H9 (cell line): ENCODE measurements at regions not wholly inside any gene's neighbourhood (a gene's known extent, or its start where the extent isn't known, plus 50 kb on each side); places are given as distances from the start of the nearest gene placed in this dataset.

Source experiments
- DNase-seq: peaks from one replicate; pipeline ENCODE4 v3.0.0-alpha.2; 2017
- H2AFZ ChIP-seq: one replicate; pipeline ENCODE4 v1.6.1; 2013; ENCODE audit warnings: mild to moderate bottlenecking, low read length, control low read depth, moderate library complexity
- H2AK5ac ChIP-seq: 2 replicates; pipeline ENCODE4 v1.6.1; 2013; ENCODE audit warnings: low read length, control low read depth, mixed read lengths; ENCODE audit not compliant: insufficient read length
- H2BK120ac ChIP-seq: one replicate; pipeline ENCODE4 v1.6.1; 2013; ENCODE audit warnings: low read depth, mild to moderate bottlenecking, low read length, control low read depth, inconsistent platforms; ENCODE audit not compliant: poor library complexity, severe bottlenecking
- H2BK12ac ChIP-seq: 2 replicates; pipeline ENCODE4 v1.6.1; 2013; ENCODE audit warnings: low read length, control low read depth, mixed read lengths, low read depth; ENCODE audit not compliant: insufficient read length
- H2BK15ac ChIP-seq: 2 replicates; pipeline ENCODE4 v1.6.1; 2013; ENCODE audit warnings: low read depth, low read length, control low read depth
- H2BK20ac ChIP-seq: one replicate; pipeline ENCODE4 v1.6.1; 2013; ENCODE audit warnings: low read depth, mild to moderate bottlenecking, low read length, control low read depth, inconsistent platforms; ENCODE audit not compliant: poor library complexity, severe bottlenecking
- H2BK5ac ChIP-seq: 2 replicates; pipeline ENCODE4 v1.6.1; 2013; ENCODE audit warnings: low read length, control low read depth, mixed read lengths; ENCODE audit not compliant: insufficient read length
- H3K14ac ChIP-seq: 2 replicates; pipeline ENCODE4 v1.6.1; 2013; ENCODE audit warnings: low read length, control low read depth; ENCODE audit not compliant: insufficient read depth
- H3K18ac ChIP-seq: 2 replicates; pipeline ENCODE4 v1.6.1; 2013; ENCODE audit warnings: low read depth, mild to moderate bottlenecking, mixed read lengths, low read length, control low read depth; ENCODE audit not compliant: insufficient read length
- H3K23ac ChIP-seq: 2 replicates; pipeline ENCODE4 v1.6.1; 2013; ENCODE audit warnings: low read length, control low read depth, mixed read lengths, low read depth; ENCODE audit not compliant: insufficient read length
- H3K23me2 ChIP-seq: 2 replicates; pipeline ENCODE4 v1.6.1; 2013; ENCODE audit warnings: low read depth, mild to moderate bottlenecking, mixed read lengths, low read length, control low read depth; ENCODE audit not compliant: insufficient read length, poor library complexity, severe bottlenecking
- H3K27ac ChIP-seq: 2 replicates; pipeline ENCODE4 v1.5.1; 2013; ENCODE audit warnings: low read length, control low read depth, mixed read lengths, low read depth; ENCODE audit not compliant: insufficient read length
- H3K27me3 ChIP-seq: 2 replicates; pipeline ENCODE4 v1.6.1; 2013; ENCODE audit warnings: low read length, control low read depth, inconsistent platforms; ENCODE audit not compliant: insufficient read depth
- H3K4ac ChIP-seq: 2 replicates; pipeline ENCODE4 v1.6.1; 2013; ENCODE audit warnings: low read depth, mild to moderate bottlenecking, control low read depth, inconsistent platforms, low read length, moderate library complexity
- H3K4me1 ChIP-seq: 2 replicates; pipeline ENCODE4 v1.6.1; 2013; ENCODE audit warnings: low read length, control low read depth, inconsistent platforms; ENCODE audit not compliant: insufficient read depth
- H3K4me2 ChIP-seq: 2 replicates; pipeline ENCODE4 v1.6.1; 2013; ENCODE audit warnings: low read length, control low read depth, mixed read lengths; ENCODE audit not compliant: insufficient read length, insufficient read depth
- H3K56ac ChIP-seq: 2 replicates; pipeline ENCODE4 v1.6.1; 2013; ENCODE audit warnings: low read depth, mild to moderate bottlenecking, mixed read lengths, low read length, control low read depth; ENCODE audit not compliant: insufficient read length
- H3K79me1 ChIP-seq: 2 replicates; pipeline ENCODE4 v1.6.1; 2013; ENCODE audit warnings: low read depth, mild to moderate bottlenecking, moderate library complexity, low read length, control low read depth, inconsistent platforms; ENCODE audit not compliant: insufficient read depth, poor library complexity, severe bottlenecking
- H3K79me2 ChIP-seq: 2 replicates; pipeline ENCODE4 v1.6.1; 2013; ENCODE audit warnings: low read length, control low read depth, inconsistent platforms; ENCODE audit not compliant: insufficient read depth
- H3K9ac ChIP-seq: 2 replicates; pipeline ENCODE4 v1.6.1; 2013; ENCODE audit warnings: low read length, control low read depth, mixed read lengths; ENCODE audit not compliant: insufficient read length; ENCODE audit errors: extremely low read depth
- H3K9me3 ChIP-seq: one replicate; pipeline ENCODE4 v1.6.1; 2013; ENCODE audit warnings: low read depth, low read length, inconsistent platforms; ENCODE audit not compliant: control insufficient read depth
- H3T11ph ChIP-seq: one replicate; pipeline ENCODE4 v1.6.1; 2013; ENCODE audit warnings: mild to moderate bottlenecking, low read length, control low read depth, inconsistent platforms
- H4K20me1 ChIP-seq: one replicate; pipeline ENCODE4 v1.6.1; 2013; ENCODE audit not compliant: control insufficient read depth, insufficient read length, insufficient read depth
- H4K5ac ChIP-seq: 2 replicates; pipeline ENCODE4 v1.6.1; 2013; ENCODE audit warnings: low read depth, mild to moderate bottlenecking, mixed read lengths, low read length, control low read depth; ENCODE audit not compliant: insufficient read length
- H4K8ac ChIP-seq: replicated peaks from 2 replicates; pipeline ENCODE4 v1.6.1; 2013; ENCODE audit warnings: low read length, control low read depth, mixed read lengths, low read depth; ENCODE audit not compliant: insufficient read length
- H4K91ac ChIP-seq: 2 replicates; pipeline ENCODE4 v1.6.1; 2013; ENCODE audit warnings: low read depth, mild to moderate bottlenecking, moderate library complexity, mixed read lengths, low read length, control low read depth; ENCODE audit not compliant: insufficient read length
- H3K27ac Mint-ChIP-seq, 3 experiments: 2 replicates in 2 of 3; 3 replicates in 1 of 3; pipeline ENCODE4 v1.8.0; 2020 to 2021; ENCODE audit warnings: mixed read lengths in 3 of 3, mild to moderate bottlenecking in 1 of 3, moderate library complexity in 1 of 3
- H3K27me3 Mint-ChIP-seq: 2 replicates; pipeline ENCODE4 v1.8.0; 2021; ENCODE audit warnings: low read depth, mild to moderate bottlenecking, moderate library complexity, mixed read lengths
- H3K36me3 Mint-ChIP-seq, 3 experiments: 2 replicates in 2 of 3; 3 replicates in 1 of 3; pipeline ENCODE4 v1.8.0; 2020 to 2021; ENCODE audit warnings: low read depth in 3 of 3, mixed read lengths in 3 of 3; ENCODE audit not compliant: insufficient read depth in 1 of 3
- H3K4me1 Mint-ChIP-seq, 2 experiments: 2 replicates each; pipeline ENCODE4 v1.8.0; 2020; ENCODE audit warnings: mixed read lengths in 2 of 2
- H3K4me3 Mint-ChIP-seq, 2 experiments: 2 replicates in 1 of 2; 3 replicates in 1 of 2; pipeline ENCODE4 v1.8.0; 2020 to 2021; ENCODE audit warnings: mild to moderate bottlenecking in 2 of 2, mixed read lengths in 2 of 2, moderate library complexity in 1 of 2
- H3K9me3 Mint-ChIP-seq, 2 experiments: 2 replicates in 1 of 2; 3 replicates in 1 of 2; pipeline ENCODE4 v1.8.0; 2020; ENCODE audit warnings: mild to moderate bottlenecking in 2 of 2, mixed read lengths in 2 of 2, moderate library complexity in 1 of 2
- WGBS: extraction: QIAGEN DNeasy Blood & Tissue Kit; methylation state at CpG from one replicate; pipeline ENCODE4 v1.1.7; 2013; ENCODE audit warnings: missing lambda C conversion rate, low lambda C conversion rate, mixed read lengths; ENCODE audit not compliant: insufficient read length; ENCODE audit errors: extremely low coverage; 5-methylcytosine and 5-hydroxymethylcytosine counted together
- TF ChIP-seq, protein P1 (sequence below): fragments of 200-600 bp; sonication (generic); conservative IDR thresholded peaks from 3 replicates; pipeline ENCODE4 v1.8.0; 2021; ENCODE audit warnings: antibody characterized with exemption, mild to moderate bottlenecking

GRCh38 chr4:138835832-138836533, 179.6 kb upstream of the NOCT start:
- H3K18ac ChIP-seq: no peak overlapping the region
- H3K27me3 ChIP-seq: no peaks in the 10 kb centered on the region
- Mint-ChIP-seq H3K4me1 (peaks cover 0 to 7% of the 10 kb centered on the region in 2 experiments; a peak in 1 of 4 replicates), H3K27me3 (no peaks in the 10 kb centered on the region), H3K4me3 (no peak overlapping the region), H3K36me3 (peaks cover 0 to 1% (median 0%) of the 10 kb centered on the region in 3 experiments; a peak in 1 of 7 replicates), H3K9me3 (no peaks in the 10 kb centered on the region; a peak in 1 of 5 replicates), H3K27ac (no peak overlapping the region)
- no peaks in the 10 kb centered on the region for H4K20me1 ChIP-seq
- H2BK20ac ChIP-seq: no peak overlapping the region
- H3K56ac ChIP-seq: no peak overlapping the region
- H3K14ac ChIP-seq: no peak overlapping the region
- H2AFZ ChIP-seq: no peak overlapping the region
- no peak overlapping the region for H2BK120ac ChIP-seq
- H3K79me1 ChIP-seq: no peaks in the 10 kb centered on the region
- no peak overlapping the region for H2BK12ac ChIP-seq
- no peak overlapping the region for H3K4ac ChIP-seq
- H3K4me2 ChIP-seq: no peak overlapping the region
- TF ChIP-seq, protein P1, sequence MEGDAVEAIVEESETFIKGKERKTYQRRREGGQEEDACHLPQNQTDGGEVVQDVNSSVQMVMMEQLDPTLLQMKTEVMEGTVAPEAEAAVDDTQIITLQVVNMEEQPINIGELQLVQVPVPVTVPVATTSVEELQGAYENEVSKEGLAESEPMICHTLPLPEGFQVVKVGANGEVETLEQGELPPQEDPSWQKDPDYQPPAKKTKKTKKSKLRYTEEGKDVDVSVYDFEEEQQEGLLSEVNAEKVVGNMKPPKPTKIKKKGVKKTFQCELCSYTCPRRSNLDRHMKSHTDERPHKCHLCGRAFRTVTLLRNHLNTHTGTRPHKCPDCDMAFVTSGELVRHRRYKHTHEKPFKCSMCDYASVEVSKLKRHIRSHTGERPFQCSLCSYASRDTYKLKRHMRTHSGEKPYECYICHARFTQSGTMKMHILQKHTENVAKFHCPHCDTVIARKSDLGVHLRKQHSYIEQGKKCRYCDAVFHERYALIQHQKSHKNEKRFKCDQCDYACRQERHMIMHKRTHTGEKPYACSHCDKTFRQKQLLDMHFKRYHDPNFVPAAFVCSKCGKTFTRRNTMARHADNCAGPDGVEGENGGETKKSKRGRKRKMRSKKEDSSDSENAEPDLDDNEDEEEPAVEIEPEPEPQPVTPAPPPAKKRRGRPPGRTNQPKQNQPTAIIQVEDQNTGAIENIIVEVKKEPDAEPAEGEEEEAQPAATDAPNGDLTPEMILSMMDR: no peak
- H3K9me3 ChIP-seq: no peaks in the 10 kb centered on the region
- no peak overlapping the region for H3K9ac ChIP-seq
- H3K23me2 ChIP-seq: no peaks in the 10 kb centered on the region
- no peak overlapping the region for H4K91ac ChIP-seq
- no peak overlapping the region for H3K27ac ChIP-seq
- no peaks in the 10 kb centered on the region for H3K79me2 ChIP-seq
- no peak overlapping the region for H2AK5ac ChIP-seq
- no peak overlapping the region for H3T11ph ChIP-seq
- H3K23ac ChIP-seq: no peak overlapping the region
- no peak overlapping the region for H2BK5ac ChIP-seq
- H4K5ac ChIP-seq: no peak overlapping the region
- DNase-seq: no peak
- H4K8ac ChIP-seq: no peak overlapping the region
- no CpG with 5 or more reads among the region's 9 CpGs for WGBS
- no peak overlapping the region for H2BK15ac ChIP-seq
- no peaks in the 10 kb centered on the region for H3K4me1 ChIP-seq
